ENCODE measurements at regions not wholly inside any gene's neighbourhood (a gene's known extent, or its start where the extent isn't known, plus 50 kb on each side); places are given as distances from the start of the nearest gene placed in this dataset.

GRCh38 chr15:47582233-47582632, 135.1 kb upstream of the SEMA6D start:
- no peak for DNase-seq (ENCODE audit: low read depth)

- no peak for DNase-seq (ENCODE audit: low read depth)
Measured at GRCh38 chr15:47584316-47584715, 133.0 kb upstream of the SEMA6D start.

- DNase-seq (ENCODE audit: low read depth), result no peak
Measured at GRCh38 chr15:47586653-47587224, 130.6 kb upstream of the SEMA6D start.

GRCh38 chr15:47587940-47588802, 129.1 kb upstream of the SEMA6D start:
- DNase-seq (ENCODE audit: low read depth), result no peak

GRCh38 chr15:47588958-47589357, 128.3 kb upstream of the SEMA6D start:
- DNase-seq (ENCODE audit: low read depth), result no peak

- DNase-seq (ENCODE audit: low read depth), result no peak
Measured at GRCh38 chr15:47598996-47599395, 118.3 kb upstream of the SEMA6D start.

- no peak for DNase-seq (ENCODE audit: low read depth)
Measured at GRCh38 chr15:47599806-47600205, 117.5 kb upstream of the SEMA6D start.

- DNase-seq (ENCODE audit: low read depth), result no peak
Measured at GRCh38 chr15:47602121-47602520, 115.2 kb upstream of the SEMA6D start.

GRCh38 chr15:47603026-47603425, 114.3 kb upstream of the SEMA6D start:
- no peak for DNase-seq (ENCODE audit: low read depth)

- no peak for DNase-seq (ENCODE audit: low read depth)
Measured at GRCh38 chr15:47607695-47608094, 109.6 kb upstream of the SEMA6D start.

GRCh38 chr15:47609693-47610092, 107.6 kb upstream of the SEMA6D start:
- DNase-seq (ENCODE audit: low read depth), result no peak

GRCh38 chr15:47610736-47611135, 106.6 kb upstream of the SEMA6D start:
- no peak for DNase-seq (ENCODE audit: low read depth)

GRCh38 chr15:47614360-47615011, 102.8 kb upstream of the SEMA6D start:
- DNase-seq (ENCODE audit: low read depth), result no peak

GRCh38 chr15:47616876-47617275, 100.4 kb upstream of the SEMA6D start:
- DNase-seq (ENCODE audit: low read depth), result no peak

GRCh38 chr15:47618241-47618640, 99.1 kb upstream of the SEMA6D start:
- no peak for DNase-seq (ENCODE audit: low read depth)

GRCh38 chr15:47620960-47621681, 96.2 kb upstream of the SEMA6D start:
- DNase-seq (ENCODE audit: low read depth), result no peak

- no peak for DNase-seq (ENCODE audit: low read depth)
Measured at GRCh38 chr15:47622055-47622454, 95.2 kb upstream of the SEMA6D start.

GRCh38 chr15:47624503-47624902, 92.8 kb upstream of the SEMA6D start:
- no peak for DNase-seq (ENCODE audit: low read depth)

- DNase-seq (ENCODE audit: low read depth), result no peak
Measured at GRCh38 chr15:47639042-47639441, 78.3 kb upstream of the SEMA6D start.

- DNase-seq (ENCODE audit: low read depth), result no peak
Measured at GRCh38 chr15:47640079-47640478, 77.2 kb upstream of the SEMA6D start.

- DNase-seq (ENCODE audit: low read depth), result no peak
Measured at GRCh38 chr15:47640901-47641300, 76.4 kb upstream of the SEMA6D start.

- no peak for DNase-seq (ENCODE audit: low read depth)
Measured at GRCh38 chr15:47644722-47645121, 72.6 kb upstream of the SEMA6D start.

- DNase-seq (ENCODE audit: low read depth), result no peak
Measured at GRCh38 chr15:47650564-47650963, 66.7 kb upstream of the SEMA6D start.
